ENCODE measurements at regions not wholly inside any gene's neighbourhood (a gene's known extent, or its start where the extent isn't known, plus 50 kb on each side); places are given as distances from the start of the nearest gene placed in this dataset.
"Not testable (repeated sequence)": the region's sequence is repeated elsewhere in the genome, so short reads cannot be mapped to it uniquely, and the experiment has no call there.

DNA sequence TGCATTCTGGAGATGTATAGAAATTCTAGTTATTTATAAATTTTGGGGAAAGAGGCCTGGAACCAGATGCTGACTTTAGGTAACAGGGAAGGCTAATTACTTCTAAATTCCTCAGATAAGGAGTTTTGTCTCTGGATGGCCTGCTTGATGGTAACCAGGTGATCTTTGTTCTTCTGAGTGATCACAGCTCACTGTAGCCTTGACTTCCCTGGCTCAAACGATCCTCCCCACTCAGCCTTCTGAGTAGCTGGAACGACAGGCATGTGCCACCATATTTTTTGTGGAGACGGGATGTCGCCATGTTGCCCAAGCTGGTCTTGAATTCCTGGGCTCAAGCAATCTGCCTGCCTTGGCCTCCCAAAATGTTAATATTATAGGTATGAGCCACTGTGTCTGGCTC, 54.4 kb upstream of the MSH6 start:
- DNase-seq (ENCODE audit: low read depth) (no peak), FAIRE-seq (no peak)
- Histone ChIP-seq H3K4me3 (ENCODE audit: low read depth, low read length) (no peak overlapping the region), H3K27me3 (ENCODE audit: control insufficient read depth, insufficient read depth, low read length) (no peaks in the 10 kb centered on the region), H3K36me3 (ENCODE audit: control insufficient read depth, insufficient read depth, low read length) (no peaks in the 10 kb centered on the region)
- TF ChIP-seq, protein P1, sequence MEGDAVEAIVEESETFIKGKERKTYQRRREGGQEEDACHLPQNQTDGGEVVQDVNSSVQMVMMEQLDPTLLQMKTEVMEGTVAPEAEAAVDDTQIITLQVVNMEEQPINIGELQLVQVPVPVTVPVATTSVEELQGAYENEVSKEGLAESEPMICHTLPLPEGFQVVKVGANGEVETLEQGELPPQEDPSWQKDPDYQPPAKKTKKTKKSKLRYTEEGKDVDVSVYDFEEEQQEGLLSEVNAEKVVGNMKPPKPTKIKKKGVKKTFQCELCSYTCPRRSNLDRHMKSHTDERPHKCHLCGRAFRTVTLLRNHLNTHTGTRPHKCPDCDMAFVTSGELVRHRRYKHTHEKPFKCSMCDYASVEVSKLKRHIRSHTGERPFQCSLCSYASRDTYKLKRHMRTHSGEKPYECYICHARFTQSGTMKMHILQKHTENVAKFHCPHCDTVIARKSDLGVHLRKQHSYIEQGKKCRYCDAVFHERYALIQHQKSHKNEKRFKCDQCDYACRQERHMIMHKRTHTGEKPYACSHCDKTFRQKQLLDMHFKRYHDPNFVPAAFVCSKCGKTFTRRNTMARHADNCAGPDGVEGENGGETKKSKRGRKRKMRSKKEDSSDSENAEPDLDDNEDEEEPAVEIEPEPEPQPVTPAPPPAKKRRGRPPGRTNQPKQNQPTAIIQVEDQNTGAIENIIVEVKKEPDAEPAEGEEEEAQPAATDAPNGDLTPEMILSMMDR (IDR thresholded peaks at IDR 0.05; ENCODE audit: insufficient read depth, low read length, severe bottlenecking): no peak

DNA sequence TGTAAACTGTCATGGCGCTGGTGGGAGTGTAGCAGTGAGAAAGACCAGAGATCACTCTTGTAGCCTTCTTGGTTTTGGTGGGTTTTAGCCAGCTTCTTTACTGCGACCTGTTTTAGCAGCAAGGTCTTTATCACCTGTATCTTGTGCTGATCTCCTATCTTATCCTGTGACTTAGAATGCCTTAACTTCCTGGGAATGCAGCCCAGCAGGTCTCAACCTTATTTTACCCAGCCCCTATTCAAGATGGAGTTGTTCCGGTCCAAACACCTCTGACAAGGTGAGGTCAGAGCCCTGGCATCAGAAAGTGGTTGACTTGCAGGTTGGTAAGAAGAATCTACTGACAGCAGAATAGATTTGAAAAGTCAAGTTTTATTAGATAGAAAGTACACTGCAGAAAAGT, 55.0 kb upstream of the MSH6 start:
- Histone ChIP-seq H3K27me3 (ENCODE audit: control insufficient read depth, insufficient read depth, low read length) (no peaks in the 10 kb centered on the region), H3K4me3 (ENCODE audit: low read depth, low read length) (no peak overlapping the region), H3K36me3 (ENCODE audit: control insufficient read depth, insufficient read depth, low read length) (no peaks in the 10 kb centered on the region)
- DNase-seq (ENCODE audit: low read depth) (no peak), FAIRE-seq (no peak)
- TF ChIP-seq, protein P1 (IDR thresholded peaks at IDR 0.05; ENCODE audit: insufficient read depth, low read length, severe bottlenecking): no peak

DNA sequence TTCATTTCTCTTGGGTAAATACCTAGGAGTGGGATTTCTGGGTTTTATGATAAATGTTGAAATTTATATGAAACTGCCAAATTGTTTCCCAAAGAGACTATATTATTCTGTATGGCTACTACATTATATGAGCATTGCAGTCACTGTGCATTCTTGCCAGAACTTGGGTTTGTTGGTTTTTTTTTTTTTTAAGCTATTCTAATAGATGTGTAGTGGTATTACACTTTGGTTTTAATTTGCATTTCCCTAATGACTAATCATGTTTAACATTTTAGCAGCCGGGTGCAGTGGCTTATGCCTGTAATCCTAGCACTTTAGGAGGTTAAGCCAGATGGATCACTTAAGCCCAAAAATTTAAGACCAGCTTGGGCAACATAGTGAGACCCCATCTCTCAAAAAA, 56.0 kb upstream of the MSH6 start:
- not testable (repeated sequence) for H3K36me3 ChIP-seq (ENCODE audit: control insufficient read depth, insufficient read depth, low read length); DNase-seq (ENCODE audit: low read depth); H3K27me3 ChIP-seq (ENCODE audit: control insufficient read depth, insufficient read depth, low read length); FAIRE-seq; H3K4me3 ChIP-seq (ENCODE audit: low read depth, low read length)

DNA sequence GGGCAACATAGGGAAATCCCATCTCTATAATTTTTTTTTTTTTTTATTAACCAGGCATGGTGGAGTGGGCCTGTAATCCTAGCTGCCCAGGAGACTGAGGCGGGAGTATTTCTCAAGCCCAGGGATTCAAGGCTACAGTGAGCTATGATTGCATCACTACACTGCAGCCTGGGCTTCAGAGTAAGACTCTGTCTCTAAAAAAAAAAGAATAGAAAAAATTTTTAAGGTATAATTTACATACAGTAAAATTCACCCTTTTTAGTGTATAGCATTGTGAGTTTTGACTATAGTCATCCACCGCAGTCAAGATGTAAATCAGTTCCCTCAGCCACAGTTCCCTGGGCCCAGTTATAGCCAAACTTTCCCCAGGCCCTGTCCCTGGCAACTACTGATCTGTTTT, 57.1 kb upstream of the MSH6 start:
- FAIRE-seq (no peak), DNase-seq (ENCODE audit: low read depth) (no peak)
- no peak overlapping the region for H3K4me3 ChIP-seq (ENCODE audit: low read depth, low read length)
- H3K27me3 ChIP-seq (ENCODE audit: control insufficient read depth, insufficient read depth, low read length): no peaks in the 10 kb centered on the region
- no peaks in the 10 kb centered on the region for H3K36me3 ChIP-seq (ENCODE audit: control insufficient read depth, insufficient read depth, low read length)
- TF ChIP-seq, protein P1 (IDR thresholded peaks at IDR 0.05; ENCODE audit: insufficient read depth, low read length, severe bottlenecking): no peak

DNA sequence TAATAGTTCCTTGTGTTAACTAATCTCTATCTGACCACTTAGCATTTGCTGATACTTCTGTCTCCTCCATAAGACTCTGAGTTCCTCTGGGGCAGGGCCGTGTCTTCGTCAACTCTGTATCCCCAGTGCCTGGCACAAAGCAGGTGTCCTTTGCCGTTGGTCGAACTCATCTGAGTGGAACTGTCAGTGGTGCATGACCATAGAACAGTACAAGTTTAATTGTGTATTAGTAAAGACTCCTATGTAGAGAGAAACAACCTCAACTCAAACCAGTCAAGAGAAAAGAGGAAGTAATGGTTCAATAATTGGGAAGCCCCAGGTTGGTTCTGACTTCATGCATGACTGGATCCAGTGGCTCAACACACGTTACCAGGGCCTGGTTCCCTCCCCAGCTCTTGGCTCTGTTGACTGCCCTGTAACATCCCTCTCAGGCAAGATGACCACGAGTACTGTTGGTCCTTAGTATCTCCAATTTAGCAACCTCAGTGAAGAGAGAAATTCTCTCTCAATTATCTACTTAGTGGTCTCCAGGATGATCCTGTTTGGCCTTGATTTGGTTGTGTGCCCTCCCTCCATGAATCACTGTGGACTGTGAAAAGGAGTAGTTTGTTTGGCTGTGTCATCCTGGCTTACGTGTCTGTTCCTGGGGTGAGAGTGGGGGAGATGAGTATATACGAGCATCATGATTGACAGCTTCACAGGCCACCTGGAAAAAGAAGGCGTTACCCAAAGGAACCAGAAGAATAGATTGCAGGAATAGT, 58.5 kb upstream of the MSH6 start:
- TF ChIP-seq, protein P1 (IDR thresholded peaks at IDR 0.05; ENCODE audit: insufficient read depth, low read length, severe bottlenecking): no peak
- Histone ChIP-seq H3K36me3 (ENCODE audit: control insufficient read depth, insufficient read depth, low read length) (no peaks in the 10 kb centered on the region), H3K4me3 (ENCODE audit: low read depth, low read length) (no peak overlapping the region), H3K27me3 (ENCODE audit: control insufficient read depth, insufficient read depth, low read length) (no peaks in the 10 kb centered on the region)
- peak; percentile 58 for DNase-seq (ENCODE audit: low read depth)
- FAIRE-seq: no peak

DNA sequence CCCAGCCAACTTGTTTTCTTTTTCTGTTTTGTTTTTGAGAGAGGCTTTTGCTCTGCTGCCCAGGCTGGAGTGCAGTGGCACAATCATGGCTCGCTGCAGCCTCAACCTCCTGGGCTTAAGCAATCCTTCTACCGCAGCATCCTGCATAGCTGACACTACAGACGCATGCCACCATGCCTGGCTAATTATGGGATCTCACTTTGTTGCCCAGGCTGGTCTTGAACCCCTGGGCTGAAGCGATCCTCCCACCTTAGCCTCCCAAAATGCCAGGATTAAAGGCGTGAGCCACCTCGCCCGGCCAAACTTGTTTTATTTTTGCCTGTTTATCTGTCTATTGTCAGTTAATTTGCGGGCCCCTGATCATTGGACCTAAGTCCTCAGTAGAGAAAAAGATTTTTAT, 61.6 kb upstream of the MSH6 start:
- FAIRE-seq (no peak), DNase-seq (ENCODE audit: low read depth) (no peak)
- Histone ChIP-seq H3K4me3 (ENCODE audit: low read depth, low read length) (no peak overlapping the region), H3K36me3 (ENCODE audit: control insufficient read depth, insufficient read depth, low read length) (no peaks in the 10 kb centered on the region), H3K27me3 (ENCODE audit: control insufficient read depth, insufficient read depth, low read length) (no peaks in the 10 kb centered on the region)
- TF ChIP-seq, protein P1 (IDR thresholded peaks at IDR 0.05; ENCODE audit: insufficient read depth, low read length, severe bottlenecking): no peak
